Muscle of back (tissue), 3 donors: ENCODE measurements at regions not wholly inside any gene's neighbourhood (a gene's known extent, or its start where the extent isn't known, plus 50 kb on each side); places are given as distances from the start of the nearest gene placed in this dataset.
"Not testable (repeated sequence)": the region's sequence is repeated elsewhere in the genome, so short reads cannot be mapped to it uniquely, and the experiment has no call there.

Source experiments
- DNase-seq, 3 donors: peaks; one replicate each; pipeline versions ENCODE4 v3.0.0 to v3.0.0-alpha.2; 2013

DNA sequence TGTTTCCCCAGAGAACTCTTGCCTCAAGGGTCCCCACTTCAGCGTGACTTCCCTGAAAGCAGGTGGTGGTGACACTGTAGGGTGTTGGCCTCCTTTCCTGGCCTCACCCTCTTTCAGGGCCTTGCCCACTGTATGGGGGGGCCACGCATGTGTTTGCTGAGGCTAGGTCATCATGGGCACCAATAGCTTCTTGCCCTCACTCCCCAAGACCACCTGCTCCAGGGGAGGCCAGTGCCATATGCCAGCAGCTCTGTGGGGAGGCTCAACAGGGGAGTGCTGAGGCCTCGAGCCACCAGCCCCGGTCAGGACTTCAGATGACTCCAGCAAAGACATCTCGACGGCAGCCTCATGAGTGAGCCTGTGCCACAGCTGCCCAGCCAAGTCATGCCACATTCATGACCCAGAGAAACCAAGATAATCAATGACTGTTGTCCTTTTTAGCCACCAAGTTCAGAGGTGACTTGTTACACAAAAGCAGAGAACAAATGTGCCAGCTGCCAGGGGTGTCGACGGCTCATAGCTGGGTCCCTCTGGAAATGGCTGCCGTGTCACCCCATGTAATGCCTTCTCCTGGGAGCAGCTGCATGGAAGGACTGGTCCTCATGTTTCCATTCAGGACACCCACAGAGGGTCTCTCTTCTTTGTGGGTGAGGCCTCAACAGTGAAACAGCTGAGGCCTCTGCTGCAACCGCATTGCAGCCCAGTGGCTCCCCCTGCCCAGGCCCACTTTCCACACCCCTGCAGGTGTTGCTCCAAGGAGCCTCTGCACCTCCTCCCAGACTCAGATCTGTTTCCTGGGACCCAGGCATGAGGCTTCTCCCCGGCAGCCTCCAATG lies 162.2 kb downstream of the LAT start:
- DNase-seq, result not testable (repeated sequence)

DNA sequence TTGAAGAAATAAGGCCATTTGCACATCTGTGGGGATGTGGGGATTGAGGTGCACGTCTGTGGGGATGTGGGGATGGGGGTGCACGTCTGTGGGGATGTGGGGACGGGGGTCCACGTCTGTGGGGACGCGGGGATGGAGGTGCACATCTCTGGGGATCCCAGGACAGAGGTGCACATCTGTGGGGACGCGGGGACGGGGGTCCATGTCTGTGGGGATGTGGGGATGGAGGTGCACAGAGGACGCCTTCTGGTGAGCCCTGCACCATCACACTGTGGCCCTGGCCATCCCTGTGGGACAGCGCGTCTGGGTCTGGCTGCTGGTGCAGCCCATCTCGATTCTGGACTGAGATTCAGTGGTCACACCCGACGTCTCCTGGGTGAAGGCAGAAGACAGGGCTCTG lies 161.4 kb downstream of the LAT start:
- no peak for DNase-seq

DNA sequence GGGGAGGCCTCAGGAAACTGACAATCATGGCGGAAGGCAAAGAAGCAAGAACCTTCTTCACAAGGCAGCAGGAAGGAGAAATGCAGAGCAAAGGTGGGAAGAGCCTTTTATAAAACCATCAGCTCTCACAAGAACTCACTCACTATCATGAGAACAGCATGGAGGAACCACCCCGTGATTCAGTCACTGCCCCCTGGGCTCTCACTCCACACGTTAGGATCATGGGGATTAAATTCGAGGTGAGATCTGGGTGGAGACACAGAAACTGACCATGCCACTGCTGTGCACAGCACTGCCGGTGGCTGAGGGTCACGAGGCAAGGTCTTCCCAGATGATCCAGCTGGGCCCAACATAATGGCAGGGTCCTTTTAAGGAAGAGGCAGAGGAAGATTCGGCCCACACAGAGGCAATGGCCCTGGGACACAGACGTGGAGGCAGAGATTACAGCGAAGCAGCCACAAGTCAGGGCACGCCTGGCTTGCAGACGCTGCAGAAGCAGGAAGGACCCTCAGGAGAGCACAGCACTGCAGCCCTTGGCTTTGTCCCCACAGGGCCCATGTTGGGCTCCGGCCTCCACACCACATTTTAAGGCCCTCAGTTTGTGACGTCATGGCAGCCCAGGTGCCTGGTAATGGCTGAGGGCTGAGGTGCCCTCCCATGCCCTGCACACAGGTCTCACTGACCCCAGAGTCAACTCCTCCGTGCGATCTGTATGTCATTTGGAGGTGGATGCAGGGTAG lies 160.8 kb downstream of the LAT start:
- not testable (repeated sequence) for DNase-seq

DNA sequence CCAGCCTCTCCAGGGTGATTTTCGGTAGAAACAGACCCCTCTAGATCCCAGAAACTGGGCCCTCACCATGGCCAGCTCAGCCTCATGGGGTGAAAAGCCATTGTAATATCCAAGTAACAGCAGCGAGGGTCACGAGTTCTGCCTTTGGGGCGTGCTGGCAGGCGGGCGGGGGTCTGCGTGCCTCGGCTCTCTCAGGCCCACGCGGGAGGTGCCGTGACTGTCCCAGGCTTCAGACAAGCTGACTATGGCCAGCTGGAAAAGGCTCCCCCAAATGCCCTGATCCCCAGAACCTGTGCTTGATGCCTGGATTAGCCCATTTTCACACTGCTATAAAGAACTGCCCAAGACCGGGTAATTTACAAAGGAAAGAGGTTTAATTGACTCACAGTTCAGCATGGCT lies 160.2 kb downstream of the LAT start:
- not testable (repeated sequence) for DNase-seq

DNA sequence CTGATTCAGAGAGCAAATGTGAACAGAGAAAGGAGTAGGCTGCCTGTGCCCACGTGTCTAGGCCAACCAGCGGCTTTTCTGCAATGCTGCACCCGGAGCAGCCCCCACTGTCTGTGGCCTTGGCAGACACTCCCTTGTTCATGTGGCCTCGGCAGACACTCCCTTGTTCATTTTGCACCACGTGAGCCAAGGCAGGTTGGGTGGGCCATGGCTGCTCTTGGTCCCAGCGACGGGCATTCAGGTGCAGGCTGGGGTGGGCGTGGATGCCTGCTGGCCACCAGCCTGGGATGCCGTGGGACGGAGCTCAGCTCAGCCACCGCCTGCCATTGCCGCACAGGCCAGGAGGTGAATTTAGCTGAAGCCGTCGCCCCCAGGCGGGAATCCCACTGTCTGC lies 159.8 kb downstream of the LAT start:
- DNase-seq, result not testable (repeated sequence)

DNA sequence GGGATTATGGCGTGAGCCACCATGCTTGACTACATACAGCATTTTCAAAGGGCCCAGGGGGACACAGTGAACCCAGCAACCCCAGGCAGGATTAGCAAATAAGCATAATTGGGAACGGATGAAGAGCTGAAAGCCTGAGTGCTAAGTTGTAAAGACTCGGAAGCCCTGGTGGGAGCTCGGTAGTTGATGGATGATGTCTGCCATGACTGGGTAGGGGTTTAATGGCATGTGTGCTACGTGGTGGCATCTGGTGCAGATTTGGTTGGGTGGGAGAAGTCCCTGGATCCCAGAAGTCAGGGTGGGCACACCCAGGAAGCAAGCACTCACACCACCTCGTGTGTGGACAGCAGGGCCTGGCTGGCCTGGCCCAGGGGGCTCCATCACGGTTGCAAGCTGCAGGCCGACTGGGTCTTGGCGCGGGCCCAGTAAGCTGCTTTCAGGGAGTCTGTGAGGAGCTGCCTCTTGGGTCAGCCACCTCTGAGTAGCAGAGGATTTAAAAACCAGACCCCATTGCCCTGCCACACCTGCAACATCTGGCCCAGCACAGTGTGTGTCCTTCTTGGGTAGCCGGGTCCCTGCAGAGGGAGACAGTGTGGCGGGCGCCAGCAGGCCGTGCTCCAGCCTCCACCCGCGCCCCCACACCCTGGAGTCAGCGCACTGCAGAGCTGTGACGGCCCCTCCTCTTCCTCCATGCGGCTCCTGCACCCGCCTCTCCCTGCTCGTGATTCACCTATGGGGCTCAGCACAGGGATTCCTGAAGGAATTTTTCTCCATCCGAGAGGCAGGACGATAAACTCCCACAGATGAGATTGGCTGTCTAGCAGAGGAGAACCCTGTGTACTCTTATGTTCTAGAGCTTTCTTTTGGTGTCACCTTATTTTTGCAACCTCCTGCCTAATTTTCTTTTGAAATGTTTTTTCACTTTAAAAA lies 159.2 kb downstream of the LAT start:
- peak in 1 of 3 donors; percentile 47 for DNase-seq

DNA sequence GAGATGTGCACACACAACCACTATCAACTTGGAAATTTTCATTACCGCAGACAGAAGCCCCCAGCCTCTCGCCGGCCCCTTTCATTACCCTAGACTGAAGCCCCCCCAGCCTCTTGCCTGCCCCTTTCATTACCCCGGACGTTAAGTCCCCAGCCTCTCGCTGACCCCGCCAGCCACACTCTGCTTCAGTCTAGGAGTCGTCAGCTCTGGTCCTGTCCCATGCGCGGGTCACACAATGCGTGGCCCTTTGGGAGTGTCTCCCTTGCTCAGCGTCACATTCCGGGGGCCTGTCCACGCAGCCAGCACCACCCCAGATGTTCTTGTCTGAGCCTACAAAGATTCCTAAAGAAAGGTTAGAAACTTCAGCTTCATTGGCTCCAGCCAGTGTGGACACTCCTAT lies 157.7 kb downstream of the LAT start:
- not testable (repeated sequence) for DNase-seq

DNA sequence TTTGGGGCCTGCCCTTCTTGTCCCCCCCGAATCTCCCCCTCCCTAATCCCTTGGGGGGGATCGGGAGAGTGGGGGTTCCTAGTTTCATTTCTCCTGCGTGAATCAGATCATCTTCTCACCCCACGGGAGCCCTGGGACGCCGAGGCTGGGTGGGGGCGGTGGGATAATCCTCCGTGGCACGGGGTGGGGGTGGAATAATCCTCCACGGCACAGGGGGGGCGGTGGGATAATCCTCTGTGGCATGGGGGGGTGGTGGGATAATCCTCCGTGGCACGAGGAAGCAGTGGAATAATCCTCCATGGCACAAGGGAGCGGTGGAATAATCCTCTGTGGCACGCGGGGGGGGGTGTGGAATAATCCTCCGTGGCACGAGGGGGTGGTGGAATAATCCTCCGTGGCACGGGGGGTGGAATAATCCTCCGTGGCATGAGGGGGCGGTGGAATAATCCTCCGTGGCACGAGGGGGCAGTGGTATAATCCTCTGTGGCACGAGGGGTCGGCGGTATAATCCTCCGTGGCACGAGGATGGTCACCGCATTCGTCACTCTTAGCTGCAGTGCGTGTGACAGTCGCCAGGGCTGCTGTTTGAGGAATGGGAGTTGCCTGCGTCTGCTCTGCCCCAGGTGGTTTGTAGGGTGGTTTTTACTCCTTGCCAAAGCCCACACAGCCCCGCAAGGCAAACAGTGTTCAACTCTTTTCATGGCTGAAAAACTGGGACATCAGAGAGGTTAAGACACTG lies 156.9 kb downstream of the LAT start:
- DNase-seq, result no peak

DNA sequence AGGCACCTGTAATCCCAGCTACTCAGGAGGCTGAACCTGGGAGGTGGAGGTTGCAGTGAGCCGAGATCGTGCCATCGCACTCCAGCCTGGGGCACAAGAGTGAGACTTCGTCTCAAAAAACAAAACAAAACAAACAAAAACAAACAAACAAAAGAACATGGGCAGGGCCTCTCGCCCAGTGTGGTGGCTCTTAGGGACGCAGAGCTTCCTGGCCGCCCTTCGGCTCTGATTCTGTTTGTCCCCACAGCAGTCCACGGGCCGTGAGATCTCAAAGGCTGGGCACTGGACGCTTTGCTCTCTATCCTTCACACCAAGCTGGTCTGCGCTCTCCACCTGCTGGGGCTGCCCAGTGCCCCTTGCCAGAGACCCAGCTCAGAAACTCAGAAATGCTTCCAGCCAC lies 156.3 kb downstream of the LAT start:
- DNase-seq, result not testable (repeated sequence)

DNA sequence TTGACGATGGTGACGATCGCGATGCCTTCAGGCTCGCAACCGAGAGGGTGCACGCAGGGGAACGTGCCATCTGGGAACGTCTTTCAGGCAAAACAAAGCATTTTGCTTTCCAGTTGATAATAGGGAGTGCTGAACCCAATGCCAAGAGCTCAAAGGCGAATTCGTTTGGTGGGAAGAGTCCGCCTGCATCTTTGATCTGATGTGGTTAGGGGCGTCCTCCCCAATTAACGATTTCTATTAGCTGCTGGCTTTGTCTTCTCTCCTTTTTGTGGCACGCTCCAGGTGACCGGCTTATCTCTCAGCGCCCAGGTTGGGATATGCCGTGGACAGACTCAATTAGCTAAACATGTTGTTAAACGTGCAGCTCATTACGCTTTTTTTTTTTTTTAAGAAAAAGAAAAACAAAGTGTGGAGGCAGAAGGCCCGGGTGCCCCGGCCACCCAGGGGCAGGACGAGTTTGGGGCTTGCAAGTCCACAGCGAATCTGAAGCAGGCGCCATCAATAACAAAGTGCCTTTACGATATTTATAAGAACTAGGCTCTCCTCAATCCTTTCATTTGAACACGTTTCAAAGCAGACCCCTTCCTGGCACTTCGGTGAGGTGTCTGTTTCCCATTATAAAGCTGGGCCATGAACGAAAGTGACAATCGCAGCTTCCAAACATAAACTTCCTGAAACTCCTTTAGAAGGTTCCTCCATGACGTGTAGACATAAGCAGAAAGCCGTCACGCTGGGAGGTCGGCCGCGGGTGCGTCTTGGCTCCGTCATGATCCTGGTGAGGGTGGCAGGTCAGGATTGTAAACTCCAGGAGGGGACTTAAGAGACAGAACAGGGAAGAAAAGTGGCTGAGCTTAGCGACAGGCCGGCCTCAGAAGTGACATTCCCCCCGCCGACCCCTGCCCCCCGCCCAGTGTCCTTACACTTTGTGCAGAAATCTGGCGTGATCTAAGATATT lies 155.3 kb downstream of the LAT start:
- DNase-seq, result not testable (repeated sequence)

DNA sequence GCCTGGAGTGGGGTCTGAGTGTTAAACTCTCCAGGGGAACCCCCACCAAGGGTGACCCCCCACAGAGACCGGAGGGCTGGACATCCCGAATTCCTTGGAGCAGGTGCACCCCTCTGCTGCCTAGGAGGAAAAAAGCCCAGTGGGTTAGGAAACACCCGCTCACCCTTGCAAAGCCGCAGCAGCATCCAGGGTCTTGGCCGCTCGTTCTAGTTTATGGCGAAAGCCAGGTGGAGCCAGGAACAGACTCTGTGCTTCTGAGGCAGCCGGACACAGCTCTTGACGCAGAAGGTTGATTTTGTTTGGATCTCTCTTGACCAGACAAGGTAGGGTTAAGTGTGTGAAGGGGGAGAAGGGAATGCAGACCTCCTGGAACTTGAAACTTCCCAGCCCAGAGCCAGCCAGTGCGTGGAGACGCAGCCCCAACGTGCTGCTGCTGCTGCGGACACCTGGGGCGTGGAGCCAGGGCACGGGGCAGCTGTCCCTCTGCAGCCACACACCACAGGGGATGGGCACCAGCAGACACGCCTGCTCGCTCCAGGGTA lies 154.5 kb downstream of the LAT start:
- DNase-seq, result peak in 2 of 3 donors; percentile 26 to 60

DNA sequence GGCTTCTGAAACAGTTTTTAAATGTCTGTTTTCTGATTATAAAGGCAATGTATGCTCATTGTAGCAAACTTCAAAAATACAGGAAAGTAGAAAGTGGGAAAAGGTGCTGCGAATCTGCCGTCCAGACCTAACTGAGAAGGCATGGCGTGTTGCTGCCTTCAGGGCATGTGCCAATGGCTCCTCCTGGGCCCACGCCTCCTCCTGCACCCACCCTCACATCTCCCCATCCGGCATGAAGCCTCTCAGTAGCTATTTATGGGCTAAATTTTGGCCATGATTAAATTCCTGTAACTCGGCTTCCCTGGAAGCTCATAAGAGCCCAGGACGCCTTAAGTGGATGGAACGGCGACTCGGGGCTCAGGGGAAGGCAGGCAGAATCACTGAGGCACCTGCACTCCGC lies 153.8 kb downstream of the LAT start:
- DNase-seq, result not testable (repeated sequence)

DNA sequence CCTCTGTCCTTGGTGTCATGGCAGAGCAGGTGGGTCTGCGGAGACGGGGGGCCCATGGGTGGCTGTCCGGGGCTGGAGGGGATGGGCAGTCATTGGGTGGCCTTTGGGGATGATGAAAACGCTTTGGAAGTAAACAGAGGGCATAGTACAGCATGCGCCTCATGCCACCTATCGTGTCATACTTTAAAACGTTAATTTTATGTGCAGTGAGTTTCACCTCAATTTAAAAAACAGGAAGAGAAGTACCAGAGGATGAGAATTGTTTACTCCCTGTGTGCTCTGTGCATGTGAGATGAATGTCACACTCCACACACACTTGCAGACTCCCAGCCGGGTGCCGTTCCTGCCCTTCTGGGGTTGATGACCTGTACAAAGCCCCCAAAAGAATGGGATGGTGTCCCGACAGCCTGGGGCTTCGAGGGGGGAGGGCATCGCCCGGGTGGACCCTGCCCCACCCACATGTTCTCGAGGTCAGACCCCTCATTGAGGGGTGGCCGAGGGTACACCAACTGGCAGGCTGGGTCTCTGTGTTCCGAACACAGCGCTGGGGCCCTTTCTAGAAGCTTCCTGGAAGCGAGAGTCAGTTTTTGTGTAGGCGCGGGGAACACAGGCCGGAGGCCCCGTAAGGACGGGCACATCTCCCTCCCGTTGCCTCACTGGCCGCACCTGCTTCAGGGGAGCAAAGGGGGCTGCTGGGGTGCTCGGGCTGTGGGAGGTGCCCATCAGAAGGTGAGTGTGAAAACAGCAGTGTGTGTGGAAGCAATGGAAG lies 153.2 kb downstream of the LAT start:
- not testable (repeated sequence) for DNase-seq

DNA sequence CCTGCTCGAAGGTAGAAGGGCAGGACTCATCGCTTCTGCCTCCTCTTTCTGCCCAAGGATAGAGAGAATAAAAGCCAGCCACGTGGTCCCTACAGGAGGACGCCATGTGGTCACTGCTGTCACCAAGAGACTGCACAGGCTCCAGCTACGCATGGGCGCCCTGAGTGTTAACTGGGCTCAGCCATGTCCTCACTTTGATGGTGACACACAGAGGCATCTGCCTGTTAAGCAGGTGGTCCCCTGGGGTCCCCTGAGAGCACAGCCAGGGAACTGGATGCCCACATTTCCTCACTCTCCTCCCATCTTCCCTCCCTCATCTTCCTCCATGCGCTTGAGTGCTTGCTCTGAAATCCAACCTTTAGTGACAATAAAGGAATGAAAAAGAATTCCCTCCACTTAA lies 152.6 kb downstream of the LAT start:
- DNase-seq, result not testable (repeated sequence)

DNA sequence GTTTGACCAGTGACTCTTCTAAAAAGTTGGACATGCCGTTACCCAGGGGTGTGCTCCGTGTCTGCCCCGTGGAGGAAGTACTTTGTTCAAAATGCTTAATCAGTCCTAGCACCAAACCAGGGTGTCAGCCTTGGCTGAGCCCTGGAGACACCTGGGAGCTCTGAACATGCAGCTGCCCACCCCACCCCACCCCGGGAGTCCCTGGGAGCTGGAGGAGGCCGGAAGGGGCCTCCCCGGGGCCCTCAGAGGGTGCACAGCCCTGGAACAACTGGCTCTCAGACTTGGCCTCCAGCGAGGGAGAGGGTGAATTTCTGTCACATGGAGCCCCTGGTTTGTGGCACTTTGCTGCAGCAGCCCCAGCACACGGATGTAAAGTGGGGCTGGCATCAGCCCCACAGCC lies 152.1 kb downstream of the LAT start:
- not testable (repeated sequence) for DNase-seq

DNA sequence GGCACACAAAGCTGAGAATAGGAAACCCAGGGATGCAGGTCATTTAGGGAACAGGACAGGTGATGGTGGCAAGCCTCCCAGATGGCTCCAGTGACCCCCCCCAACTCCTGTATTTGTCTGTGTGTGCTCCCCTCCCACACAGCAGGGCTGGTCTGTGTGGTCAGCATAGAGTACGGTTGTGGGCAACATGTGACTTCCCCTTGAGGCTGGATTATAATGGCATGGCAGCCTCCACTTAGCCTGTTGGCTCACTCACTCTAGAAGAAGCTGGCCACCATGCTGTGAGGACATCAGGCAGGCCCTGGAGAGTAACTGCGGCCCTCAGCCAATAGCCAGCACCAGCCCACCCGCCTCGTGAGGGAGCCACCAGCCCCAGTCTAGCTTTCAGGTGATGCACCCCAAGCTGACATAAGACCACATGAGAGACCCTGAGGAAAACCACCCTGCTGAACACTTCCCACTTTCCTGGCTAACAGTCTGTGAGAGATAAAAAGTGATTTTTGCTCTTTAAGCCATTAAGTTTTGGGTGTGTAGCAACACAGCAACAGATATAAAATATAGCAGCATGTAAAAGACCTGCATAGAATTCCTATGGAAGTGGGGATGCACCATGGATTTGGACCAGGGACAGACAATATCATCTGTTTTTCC lies 151.3 kb downstream of the LAT start:
- DNase-seq, result not testable (repeated sequence)

DNA sequence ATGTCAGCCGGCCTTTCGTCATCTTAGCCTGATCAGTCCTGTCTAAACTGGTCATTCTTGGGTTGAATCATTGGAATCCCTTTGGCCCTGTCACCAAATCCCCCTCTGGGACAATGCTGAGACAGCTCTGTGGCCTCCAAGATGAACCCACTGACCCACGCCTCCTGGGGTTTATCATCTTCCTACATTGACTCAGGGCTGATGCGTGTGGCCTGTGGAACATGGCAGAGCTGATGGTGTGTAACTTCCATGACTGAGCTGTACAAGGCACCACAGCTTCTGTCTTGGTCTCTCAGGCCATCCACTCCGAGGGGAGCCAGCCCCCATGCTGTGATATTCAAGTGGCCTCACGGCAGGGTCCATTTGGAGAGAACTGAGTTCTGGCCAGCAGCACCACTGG lies 150.2 kb downstream of the LAT start:
- DNase-seq, result not testable (repeated sequence)

DNA sequence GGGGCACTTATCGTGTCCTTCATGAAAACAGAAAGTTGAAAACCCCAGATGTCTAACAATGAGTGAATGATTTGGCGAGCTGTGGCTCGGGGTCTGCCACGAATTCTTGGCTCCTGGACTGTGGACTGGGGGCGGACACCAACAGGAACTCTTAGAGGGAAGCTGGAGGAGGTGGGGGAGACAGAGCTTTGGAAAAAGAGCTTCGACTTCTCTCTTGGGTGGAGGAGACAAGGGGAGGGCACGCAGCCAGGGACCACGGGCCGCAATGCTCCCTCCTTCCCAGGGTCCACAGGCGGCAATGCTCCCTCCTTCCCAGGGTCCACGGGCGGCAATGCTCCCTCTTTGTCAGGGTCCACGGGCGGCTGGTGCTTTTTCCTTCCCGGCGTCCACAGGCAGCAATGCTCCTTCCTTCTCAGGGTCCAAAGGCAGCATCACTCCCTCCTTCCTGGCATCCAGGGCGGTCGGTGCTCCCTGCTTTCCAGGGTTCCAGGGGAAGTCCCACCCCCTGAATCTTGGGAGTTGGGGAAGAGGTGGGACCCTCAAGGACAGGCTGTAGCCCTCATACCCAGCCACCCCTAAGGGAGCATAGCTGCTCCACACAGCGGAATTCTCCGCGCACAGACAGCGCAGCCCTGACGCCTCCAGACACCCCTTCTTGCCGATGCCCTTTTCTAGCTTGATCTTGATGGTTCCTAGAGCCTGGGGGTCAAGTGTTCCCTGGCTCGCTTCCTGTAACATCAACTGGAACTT lies 149.0 kb downstream of the LAT start:
- peak in 2 of 3 donors; percentile 47 to 59 for DNase-seq
